H9 (cell line): ENCODE measurements at regions not wholly inside any gene's neighbourhood (a gene's known extent, or its start where the extent isn't known, plus 50 kb on each side); places are given as distances from the start of the nearest gene placed in this dataset.
"Not testable (repeated sequence)": the region's sequence is repeated elsewhere in the genome, so short reads cannot be mapped to it uniquely, and the experiment has no call there.

Experiments used
- DNase-seq: peaks from one replicate; pipeline ENCODE4 v3.0.0-alpha.2; 2017
- H2AFZ ChIP-seq: one replicate; pipeline ENCODE4 v1.6.1; 2013; ENCODE audit warnings: mild to moderate bottlenecking, low read length, control low read depth, moderate library complexity
- H2AK5ac ChIP-seq: 2 replicates; pipeline ENCODE4 v1.6.1; 2013; ENCODE audit warnings: low read length, control low read depth, mixed read lengths; ENCODE audit not compliant: insufficient read length
- H2BK120ac ChIP-seq: one replicate; pipeline ENCODE4 v1.6.1; 2013; ENCODE audit warnings: low read depth, mild to moderate bottlenecking, low read length, control low read depth, inconsistent platforms; ENCODE audit not compliant: poor library complexity, severe bottlenecking
- H2BK12ac ChIP-seq: 2 replicates; pipeline ENCODE4 v1.6.1; 2013; ENCODE audit warnings: low read length, control low read depth, mixed read lengths, low read depth; ENCODE audit not compliant: insufficient read length
- H2BK15ac ChIP-seq: 2 replicates; pipeline ENCODE4 v1.6.1; 2013; ENCODE audit warnings: low read depth, low read length, control low read depth
- H2BK20ac ChIP-seq: one replicate; pipeline ENCODE4 v1.6.1; 2013; ENCODE audit warnings: low read depth, mild to moderate bottlenecking, low read length, control low read depth, inconsistent platforms; ENCODE audit not compliant: poor library complexity, severe bottlenecking
- H2BK5ac ChIP-seq: 2 replicates; pipeline ENCODE4 v1.6.1; 2013; ENCODE audit warnings: low read length, control low read depth, mixed read lengths; ENCODE audit not compliant: insufficient read length
- H3K14ac ChIP-seq: 2 replicates; pipeline ENCODE4 v1.6.1; 2013; ENCODE audit warnings: low read length, control low read depth; ENCODE audit not compliant: insufficient read depth
- H3K18ac ChIP-seq: 2 replicates; pipeline ENCODE4 v1.6.1; 2013; ENCODE audit warnings: low read depth, mild to moderate bottlenecking, mixed read lengths, low read length, control low read depth; ENCODE audit not compliant: insufficient read length
- H3K23ac ChIP-seq: 2 replicates; pipeline ENCODE4 v1.6.1; 2013; ENCODE audit warnings: low read length, control low read depth, mixed read lengths, low read depth; ENCODE audit not compliant: insufficient read length
- H3K23me2 ChIP-seq: 2 replicates; pipeline ENCODE4 v1.6.1; 2013; ENCODE audit warnings: low read depth, mild to moderate bottlenecking, mixed read lengths, low read length, control low read depth; ENCODE audit not compliant: insufficient read length, poor library complexity, severe bottlenecking
- H3K27ac ChIP-seq: 2 replicates; pipeline ENCODE4 v1.5.1; 2013; ENCODE audit warnings: low read length, control low read depth, mixed read lengths, low read depth; ENCODE audit not compliant: insufficient read length
- H3K27me3 ChIP-seq: 2 replicates; pipeline ENCODE4 v1.6.1; 2013; ENCODE audit warnings: low read length, control low read depth, inconsistent platforms; ENCODE audit not compliant: insufficient read depth
- H3K4ac ChIP-seq: 2 replicates; pipeline ENCODE4 v1.6.1; 2013; ENCODE audit warnings: low read depth, mild to moderate bottlenecking, control low read depth, inconsistent platforms, low read length, moderate library complexity
- H3K4me1 ChIP-seq: 2 replicates; pipeline ENCODE4 v1.6.1; 2013; ENCODE audit warnings: low read length, control low read depth, inconsistent platforms; ENCODE audit not compliant: insufficient read depth
- H3K4me2 ChIP-seq: 2 replicates; pipeline ENCODE4 v1.6.1; 2013; ENCODE audit warnings: low read length, control low read depth, mixed read lengths; ENCODE audit not compliant: insufficient read length, insufficient read depth
- H3K56ac ChIP-seq: 2 replicates; pipeline ENCODE4 v1.6.1; 2013; ENCODE audit warnings: low read depth, mild to moderate bottlenecking, mixed read lengths, low read length, control low read depth; ENCODE audit not compliant: insufficient read length
- H3K79me1 ChIP-seq: 2 replicates; pipeline ENCODE4 v1.6.1; 2013; ENCODE audit warnings: low read depth, mild to moderate bottlenecking, moderate library complexity, low read length, control low read depth, inconsistent platforms; ENCODE audit not compliant: insufficient read depth, poor library complexity, severe bottlenecking
- H3K79me2 ChIP-seq: 2 replicates; pipeline ENCODE4 v1.6.1; 2013; ENCODE audit warnings: low read length, control low read depth, inconsistent platforms; ENCODE audit not compliant: insufficient read depth
- H3K9ac ChIP-seq: 2 replicates; pipeline ENCODE4 v1.6.1; 2013; ENCODE audit warnings: low read length, control low read depth, mixed read lengths; ENCODE audit not compliant: insufficient read length; ENCODE audit errors: extremely low read depth
- H3K9me3 ChIP-seq: one replicate; pipeline ENCODE4 v1.6.1; 2013; ENCODE audit warnings: low read depth, low read length, inconsistent platforms; ENCODE audit not compliant: control insufficient read depth
- H3T11ph ChIP-seq: one replicate; pipeline ENCODE4 v1.6.1; 2013; ENCODE audit warnings: mild to moderate bottlenecking, low read length, control low read depth, inconsistent platforms
- H4K20me1 ChIP-seq: one replicate; pipeline ENCODE4 v1.6.1; 2013; ENCODE audit not compliant: control insufficient read depth, insufficient read length, insufficient read depth
- H4K5ac ChIP-seq: 2 replicates; pipeline ENCODE4 v1.6.1; 2013; ENCODE audit warnings: low read depth, mild to moderate bottlenecking, mixed read lengths, low read length, control low read depth; ENCODE audit not compliant: insufficient read length
- H4K8ac ChIP-seq: replicated peaks from 2 replicates; pipeline ENCODE4 v1.6.1; 2013; ENCODE audit warnings: low read length, control low read depth, mixed read lengths, low read depth; ENCODE audit not compliant: insufficient read length
- H4K91ac ChIP-seq: 2 replicates; pipeline ENCODE4 v1.6.1; 2013; ENCODE audit warnings: low read depth, mild to moderate bottlenecking, moderate library complexity, mixed read lengths, low read length, control low read depth; ENCODE audit not compliant: insufficient read length
- H3K27ac Mint-ChIP-seq, 3 experiments: 2 replicates in 2 of 3; 3 replicates in 1 of 3; pipeline ENCODE4 v1.8.0; 2020 to 2021; ENCODE audit warnings: mixed read lengths in 3 of 3, mild to moderate bottlenecking in 1 of 3, moderate library complexity in 1 of 3
- H3K27me3 Mint-ChIP-seq: 2 replicates; pipeline ENCODE4 v1.8.0; 2021; ENCODE audit warnings: low read depth, mild to moderate bottlenecking, moderate library complexity, mixed read lengths
- H3K36me3 Mint-ChIP-seq, 3 experiments: 2 replicates in 2 of 3; 3 replicates in 1 of 3; pipeline ENCODE4 v1.8.0; 2020 to 2021; ENCODE audit warnings: low read depth in 3 of 3, mixed read lengths in 3 of 3; ENCODE audit not compliant: insufficient read depth in 1 of 3
- H3K4me1 Mint-ChIP-seq, 2 experiments: 2 replicates each; pipeline ENCODE4 v1.8.0; 2020; ENCODE audit warnings: mixed read lengths in 2 of 2
- H3K4me3 Mint-ChIP-seq, 2 experiments: 2 replicates in 1 of 2; 3 replicates in 1 of 2; pipeline ENCODE4 v1.8.0; 2020 to 2021; ENCODE audit warnings: mild to moderate bottlenecking in 2 of 2, mixed read lengths in 2 of 2, moderate library complexity in 1 of 2
- H3K9me3 Mint-ChIP-seq, 2 experiments: 2 replicates in 1 of 2; 3 replicates in 1 of 2; pipeline ENCODE4 v1.8.0; 2020; ENCODE audit warnings: mild to moderate bottlenecking in 2 of 2, mixed read lengths in 2 of 2, moderate library complexity in 1 of 2
- WGBS: extraction: QIAGEN DNeasy Blood & Tissue Kit; methylation state at CpG from one replicate; pipeline ENCODE4 v1.1.7; 2013; ENCODE audit warnings: missing lambda C conversion rate, low lambda C conversion rate, mixed read lengths; ENCODE audit not compliant: insufficient read length; ENCODE audit errors: extremely low coverage; 5-methylcytosine and 5-hydroxymethylcytosine counted together
- TF ChIP-seq, protein P1 (sequence below): fragments of 200-600 bp; sonication (generic); conservative IDR thresholded peaks from 3 replicates; pipeline ENCODE4 v1.8.0; 2021; ENCODE audit warnings: antibody characterized with exemption, mild to moderate bottlenecking

DNA sequence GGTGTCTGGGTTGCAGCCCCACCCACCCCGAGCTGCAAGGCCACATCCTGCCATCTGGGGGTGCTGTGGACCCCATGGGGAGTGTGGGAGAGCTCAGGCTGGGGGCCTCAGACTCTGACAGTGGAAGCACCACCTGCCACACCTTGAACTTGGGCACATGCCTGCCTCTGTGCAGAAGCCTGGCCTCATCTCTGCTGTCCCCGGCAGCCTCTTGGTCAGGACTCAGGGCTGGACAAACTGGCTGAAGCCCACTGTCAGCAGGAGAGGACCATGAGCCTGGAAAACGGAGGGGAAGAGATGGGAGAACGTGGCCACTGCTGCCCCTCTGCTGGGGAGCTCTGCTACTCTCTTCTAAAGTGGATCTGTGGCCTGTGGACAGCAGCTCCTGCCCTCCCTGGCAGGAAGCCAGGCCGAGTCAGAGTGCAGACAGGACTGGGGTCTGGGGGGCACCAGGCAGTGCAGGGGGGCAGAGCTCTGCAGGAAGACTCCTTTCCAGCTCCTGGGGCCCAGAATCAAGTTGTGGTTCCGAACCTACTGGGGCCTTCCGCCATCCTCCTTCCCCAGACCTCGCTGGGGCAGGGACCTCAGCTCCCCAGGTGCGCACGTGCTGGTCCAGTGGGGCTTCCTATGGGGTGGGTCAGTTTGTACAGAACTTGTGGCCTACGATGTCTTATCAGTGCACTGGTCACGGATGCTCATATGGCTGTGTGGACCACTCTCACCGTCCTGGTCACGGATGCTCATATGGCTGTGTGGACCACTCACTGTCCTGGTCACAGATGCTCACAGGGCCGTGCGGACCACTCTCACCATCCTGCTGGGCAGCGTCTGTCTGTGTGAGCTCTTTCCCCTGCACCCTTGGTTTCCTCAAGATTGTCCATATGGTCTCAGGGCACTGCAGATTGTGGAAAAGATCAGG lies 207.7 kb downstream of the LAT start:
- Histone ChIP-seq H2AK5ac (no peak overlapping the region), H4K5ac (no peak overlapping the region), H3K27ac (no peak overlapping the region), H3K79me1 (no peaks in the 10 kb centered on the region), H3K18ac (no peak overlapping the region), H3T11ph (no peak overlapping the region), H3K23ac (no peak overlapping the region), H3K56ac (no peak overlapping the region), H3K4me1 (no peaks in the 10 kb centered on the region), H3K4me2 (no peak overlapping the region), H2AFZ (no peak overlapping the region), H4K91ac (no peak overlapping the region), H3K23me2 (no peaks in the 10 kb centered on the region), H3K4ac (no peak overlapping the region), H4K20me1 (no peaks in the 10 kb centered on the region), H3K27me3 (no peaks in the 10 kb centered on the region), H3K79me2 (no peaks in the 10 kb centered on the region), H2BK12ac (no peak overlapping the region), H3K14ac (peak overlapping the region; percentile 17; the same call in 1 of the 2 replicates), H3K9ac (no peak overlapping the region), H2BK5ac (no peak overlapping the region), H2BK120ac (no peak overlapping the region), H3K9me3 (no peaks in the 10 kb centered on the region), H4K8ac (no peak overlapping the region), H2BK20ac (no peak overlapping the region), H2BK15ac (no peak overlapping the region; the same call in 1 of the 2 replicates)
- no peak overlapping the region; a peak in 1 of 5 replicates for H3K4me3 Mint-ChIP-seq
- peaks cover 2% of the 10 kb centered on the region; the same call in 1 of the 2 replicates for H3K27me3 Mint-ChIP-seq
- no peaks in the 10 kb centered on the region for H3K4me1 Mint-ChIP-seq
- peak; percentile 26 for DNase-seq
- no CpG with 5 or more reads among the region's 17 CpGs for WGBS
- H3K36me3 Mint-ChIP-seq: no peaks in the 10 kb centered on the region
- H3K27ac Mint-ChIP-seq: no peak overlapping the region
- peaks cover 0 to 3% of the 10 kb centered on the region in 2 experiments; a peak in 2 of 5 replicates for H3K9me3 Mint-ChIP-seq
- TF ChIP-seq, protein P1, sequence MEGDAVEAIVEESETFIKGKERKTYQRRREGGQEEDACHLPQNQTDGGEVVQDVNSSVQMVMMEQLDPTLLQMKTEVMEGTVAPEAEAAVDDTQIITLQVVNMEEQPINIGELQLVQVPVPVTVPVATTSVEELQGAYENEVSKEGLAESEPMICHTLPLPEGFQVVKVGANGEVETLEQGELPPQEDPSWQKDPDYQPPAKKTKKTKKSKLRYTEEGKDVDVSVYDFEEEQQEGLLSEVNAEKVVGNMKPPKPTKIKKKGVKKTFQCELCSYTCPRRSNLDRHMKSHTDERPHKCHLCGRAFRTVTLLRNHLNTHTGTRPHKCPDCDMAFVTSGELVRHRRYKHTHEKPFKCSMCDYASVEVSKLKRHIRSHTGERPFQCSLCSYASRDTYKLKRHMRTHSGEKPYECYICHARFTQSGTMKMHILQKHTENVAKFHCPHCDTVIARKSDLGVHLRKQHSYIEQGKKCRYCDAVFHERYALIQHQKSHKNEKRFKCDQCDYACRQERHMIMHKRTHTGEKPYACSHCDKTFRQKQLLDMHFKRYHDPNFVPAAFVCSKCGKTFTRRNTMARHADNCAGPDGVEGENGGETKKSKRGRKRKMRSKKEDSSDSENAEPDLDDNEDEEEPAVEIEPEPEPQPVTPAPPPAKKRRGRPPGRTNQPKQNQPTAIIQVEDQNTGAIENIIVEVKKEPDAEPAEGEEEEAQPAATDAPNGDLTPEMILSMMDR: peak; percentile 48

DNA sequence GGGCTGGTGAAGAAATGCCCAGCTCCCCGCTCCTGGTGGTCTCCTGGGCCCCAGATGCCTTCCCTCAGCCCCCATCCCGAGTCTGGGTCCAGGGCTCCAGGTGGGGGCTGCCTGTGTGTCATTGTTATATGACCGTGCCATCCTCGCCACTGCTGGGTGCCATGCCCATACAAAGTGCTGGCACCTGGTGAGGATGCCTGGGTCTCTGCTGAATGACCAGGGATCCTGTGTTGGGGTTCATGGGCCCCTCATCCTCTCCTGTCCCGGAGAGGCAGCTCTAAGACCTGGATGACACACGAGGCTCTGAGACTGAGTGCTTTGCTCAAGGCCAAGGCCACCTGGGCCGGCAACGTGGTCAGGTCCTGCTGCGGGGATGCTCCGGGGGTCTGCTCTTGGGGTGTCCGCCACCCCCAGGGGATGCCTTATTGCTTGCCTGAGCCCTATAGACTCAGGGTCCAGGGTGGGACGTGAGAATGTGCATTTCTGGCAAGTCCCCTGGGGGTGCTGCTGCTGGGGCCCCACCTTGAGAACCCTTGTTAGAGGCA lies 206.9 kb downstream of the LAT start:
- H3T11ph ChIP-seq, H3K27me3 ChIP-seq, H4K8ac ChIP-seq, H3K9ac ChIP-seq, H3K4me2 ChIP-seq, H4K5ac ChIP-seq, H3K79me1 ChIP-seq, H3K56ac ChIP-seq, H4K91ac ChIP-seq, H2BK12ac ChIP-seq, H3K4me1 Mint-ChIP-seq, H3K27ac Mint-ChIP-seq, H2AK5ac ChIP-seq, H3K9me3 Mint-ChIP-seq, H3K4me1 ChIP-seq, H3K79me2 ChIP-seq, H2BK5ac ChIP-seq, H3K23me2 ChIP-seq, H2BK15ac ChIP-seq, H3K4me3 Mint-ChIP-seq, H2BK20ac ChIP-seq, H3K27me3 Mint-ChIP-seq, H3K23ac ChIP-seq, H3K27ac ChIP-seq, H3K9me3 ChIP-seq, H2BK120ac ChIP-seq, H3K36me3 Mint-ChIP-seq, H4K20me1 ChIP-seq, H3K4ac ChIP-seq, H2AFZ ChIP-seq, H3K14ac ChIP-seq, H3K18ac ChIP-seq: not testable (repeated sequence)
- DNase-seq: peak; percentile 7
- WGBS: no CpG with 5 or more reads among the region's 12 CpGs
